SHP77 treated with DMSO at 0.1 percent for 48 hours (cell line): ENCODE measurements at regions not wholly inside any gene's neighbourhood (a gene's known extent, or its start where the extent isn't known, plus 50 kb on each side); places are given as distances from the start of the nearest gene placed in this dataset.
"Not testable (repeated sequence)": the region's sequence is repeated elsewhere in the genome, so short reads cannot be mapped to it uniquely, and the experiment has no call there.

Experiments used
- DNase-seq: peaks from one replicate; lab custom pipeline; 2025; lab: John Stamatoyannopoulos, UW

DNA sequence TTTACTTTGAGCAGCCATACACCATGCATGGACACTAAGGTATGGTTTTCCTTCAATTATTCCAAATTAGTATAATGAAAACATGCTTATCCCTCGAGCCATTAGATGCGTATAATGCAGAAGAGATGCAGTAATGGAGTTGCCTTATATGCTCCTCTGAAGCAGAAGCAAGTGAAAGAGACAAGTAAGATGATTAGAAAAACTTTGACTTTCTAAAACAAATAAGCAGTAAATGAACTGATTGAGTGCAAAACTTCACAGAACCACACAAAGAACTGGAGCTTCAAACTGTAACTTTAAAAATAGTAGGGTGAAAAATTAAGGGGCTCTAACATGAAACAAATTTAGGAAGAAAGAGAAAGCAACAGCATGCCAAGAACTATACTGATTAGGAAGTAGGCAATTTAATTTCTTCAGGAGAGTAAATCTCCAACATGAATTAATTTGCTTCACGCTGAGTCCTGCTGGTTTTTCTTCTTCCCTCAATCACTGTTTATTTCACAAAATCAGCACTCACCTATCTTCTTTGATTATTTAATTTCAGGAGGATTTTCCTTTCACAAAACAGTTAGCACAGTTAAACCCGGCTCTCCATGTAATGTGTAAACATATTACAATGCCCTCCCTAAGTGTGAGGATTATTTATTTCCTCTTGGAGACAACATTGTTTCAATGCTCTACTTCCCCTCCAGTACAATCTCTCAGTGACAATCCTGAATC lies 90.3 kb upstream of the PAM start:
- no peak for DNase-seq

DNA sequence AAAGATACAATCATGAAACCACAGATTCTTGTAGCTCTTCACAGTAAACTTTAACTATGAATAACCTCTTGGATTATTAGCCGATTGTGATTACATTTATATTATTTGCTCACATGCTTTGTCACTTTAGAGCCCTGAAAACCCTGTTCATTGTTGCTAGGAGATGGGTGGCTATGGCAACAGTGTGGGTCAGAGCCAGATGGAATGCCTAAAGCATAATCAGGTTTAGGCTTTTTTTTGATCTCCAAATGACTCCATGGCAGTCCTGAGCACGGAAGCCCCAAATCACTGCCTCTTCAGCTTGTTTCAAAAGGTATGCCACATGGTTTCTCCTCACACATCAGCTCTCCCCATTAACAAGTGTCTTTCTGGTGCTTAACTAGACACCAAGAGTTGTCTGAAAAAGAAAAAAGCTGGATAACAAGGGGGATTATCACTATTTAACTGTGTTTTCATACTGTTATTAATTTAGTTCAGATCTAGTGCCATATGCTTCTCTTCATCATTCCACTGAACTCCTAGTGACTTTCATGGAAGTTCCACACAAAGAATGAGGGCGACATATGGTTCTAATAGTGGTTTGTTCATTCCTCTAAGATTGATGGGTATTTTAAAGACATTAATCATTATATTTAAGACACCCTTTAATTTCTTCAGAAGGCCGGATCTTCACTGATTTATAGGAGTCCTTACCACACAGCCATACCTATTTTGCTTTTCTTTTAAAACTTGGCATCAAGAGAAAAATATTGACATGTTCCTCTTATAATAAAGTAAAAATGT lies 88.8 kb upstream of the PAM start:
- DNase-seq: no peak

DNA sequence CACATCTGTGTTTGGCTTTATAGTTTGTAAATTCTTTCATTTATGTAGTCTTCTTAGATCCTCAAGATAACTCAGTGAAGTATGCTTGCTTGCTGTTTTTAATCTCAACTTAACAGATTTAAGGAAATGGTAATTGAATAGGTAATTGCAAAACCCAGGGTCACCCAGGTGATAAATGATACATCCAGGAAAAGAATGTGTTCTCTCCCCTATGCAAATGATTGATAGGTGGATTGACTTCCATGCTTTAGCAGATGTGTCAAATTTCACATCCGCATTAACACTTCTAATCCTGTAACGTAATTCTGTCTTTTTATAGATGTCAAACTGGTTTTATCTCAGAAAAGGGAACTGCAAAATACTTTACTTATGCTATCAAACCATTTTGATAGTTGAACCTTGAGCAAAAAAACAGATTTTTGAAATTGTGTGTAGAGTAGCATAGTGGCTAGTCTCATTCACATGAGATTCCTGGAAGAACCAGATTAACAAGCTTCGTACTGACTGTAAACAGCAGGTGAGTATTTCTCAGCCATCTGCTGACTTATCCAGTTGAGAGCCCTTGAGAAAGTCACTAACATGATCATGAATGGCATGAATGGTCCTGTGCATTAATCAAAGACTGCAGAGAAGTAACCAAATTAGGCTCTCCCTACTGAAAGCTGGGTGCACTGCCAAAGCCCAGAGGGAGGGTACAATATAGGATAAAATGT lies 86.7 kb upstream of the PAM start:
- peak; percentile 78 for DNase-seq

DNA sequence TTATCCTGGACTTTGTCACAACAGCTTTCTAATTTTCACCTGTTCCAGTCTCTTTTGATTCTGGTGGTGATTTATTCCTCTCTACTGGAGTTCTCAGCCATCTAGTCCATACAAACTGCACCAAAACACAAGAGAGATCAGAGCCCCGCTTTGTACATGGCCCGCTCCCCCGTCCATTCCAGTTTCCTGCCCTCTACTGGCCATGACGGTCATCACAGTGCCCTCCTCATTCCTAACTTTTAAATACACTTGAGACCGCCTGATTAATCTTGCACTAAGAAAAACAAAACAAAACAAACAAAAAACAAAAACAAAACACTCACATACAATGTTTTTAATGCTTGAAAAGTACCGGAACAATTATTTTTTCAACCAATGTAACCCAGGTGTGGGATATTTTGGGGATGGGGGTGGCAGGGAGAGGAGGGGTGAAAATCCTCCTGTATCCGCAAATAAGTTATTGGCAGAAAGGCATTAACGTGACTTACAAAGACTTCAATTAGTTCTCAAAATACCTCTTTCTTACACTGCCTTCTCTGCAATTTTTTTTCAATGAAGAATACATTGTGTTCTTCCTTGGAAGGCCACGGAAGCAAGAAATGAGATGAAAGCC lies 84.8 kb upstream of the PAM start:
- no peak for DNase-seq

DNA sequence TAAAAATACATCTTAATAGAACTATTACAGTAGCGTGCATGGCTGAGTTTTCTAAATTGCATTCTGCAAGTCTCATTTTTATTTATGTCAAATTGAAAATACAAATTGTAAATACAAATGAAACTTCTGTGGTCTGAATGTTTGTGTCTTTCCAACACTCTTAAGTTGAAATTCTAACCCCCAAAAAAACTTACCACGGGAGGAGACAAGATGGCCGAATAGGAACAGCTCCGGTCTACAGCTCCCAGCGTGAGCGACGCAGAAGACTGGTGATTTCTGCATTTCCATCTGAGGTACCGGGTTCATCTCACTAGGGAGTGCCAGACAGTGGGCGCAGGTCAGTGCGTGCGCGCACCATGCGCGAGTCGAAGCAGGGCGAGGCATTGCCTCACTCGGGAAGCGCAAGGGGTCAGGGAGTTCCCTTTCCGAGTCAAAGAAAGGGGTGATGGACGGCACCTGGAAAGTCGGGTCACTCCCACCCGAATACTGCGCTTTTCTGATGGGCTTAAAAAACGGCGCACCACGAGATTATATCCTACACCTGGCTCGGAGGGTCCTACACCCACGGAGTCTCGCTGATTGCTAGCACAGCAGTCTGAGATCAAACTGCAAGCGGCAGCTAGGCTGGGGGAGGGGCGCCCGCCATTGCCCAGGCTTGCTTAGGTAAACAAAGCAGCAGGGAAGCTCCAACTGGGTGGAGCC lies 83.9 kb upstream of the PAM start:
- not testable (repeated sequence) for DNase-seq

DNA sequence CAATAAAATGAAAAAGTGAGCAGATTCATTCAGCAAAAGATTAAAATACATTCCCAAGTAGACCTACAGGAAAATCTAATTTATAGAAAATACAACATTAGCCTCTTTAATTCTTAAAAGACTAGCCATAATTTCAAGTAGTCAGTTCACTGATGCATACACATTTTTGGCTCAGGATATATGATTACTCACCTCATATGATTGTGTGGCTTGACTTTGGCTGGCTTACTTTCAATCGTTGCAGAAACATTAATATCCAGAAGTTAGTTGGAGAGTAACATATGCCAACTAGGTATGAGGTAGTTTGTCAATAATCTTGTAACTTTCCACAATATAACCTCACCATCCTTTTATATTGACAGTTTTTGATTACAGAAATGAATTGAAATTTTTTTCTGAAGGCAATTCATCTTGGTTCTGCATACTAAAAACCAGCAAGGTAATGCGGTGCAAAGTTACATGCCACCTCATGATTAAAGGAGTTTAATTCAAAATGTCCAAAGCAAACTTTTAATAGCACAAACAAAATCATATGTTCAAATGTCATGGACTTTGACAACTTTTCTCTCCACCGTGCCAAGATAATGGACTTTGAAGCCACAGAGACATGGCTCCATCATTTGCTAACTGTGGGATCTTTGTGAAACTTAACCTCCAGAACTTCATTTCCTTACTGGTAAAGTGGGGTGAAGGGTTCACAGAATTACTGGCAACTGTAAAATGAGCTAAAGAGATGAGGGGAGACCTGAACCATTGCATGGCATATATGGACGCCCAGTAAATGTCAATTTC lies 76.6 kb upstream of the PAM start:
- no peak for DNase-seq

DNA sequence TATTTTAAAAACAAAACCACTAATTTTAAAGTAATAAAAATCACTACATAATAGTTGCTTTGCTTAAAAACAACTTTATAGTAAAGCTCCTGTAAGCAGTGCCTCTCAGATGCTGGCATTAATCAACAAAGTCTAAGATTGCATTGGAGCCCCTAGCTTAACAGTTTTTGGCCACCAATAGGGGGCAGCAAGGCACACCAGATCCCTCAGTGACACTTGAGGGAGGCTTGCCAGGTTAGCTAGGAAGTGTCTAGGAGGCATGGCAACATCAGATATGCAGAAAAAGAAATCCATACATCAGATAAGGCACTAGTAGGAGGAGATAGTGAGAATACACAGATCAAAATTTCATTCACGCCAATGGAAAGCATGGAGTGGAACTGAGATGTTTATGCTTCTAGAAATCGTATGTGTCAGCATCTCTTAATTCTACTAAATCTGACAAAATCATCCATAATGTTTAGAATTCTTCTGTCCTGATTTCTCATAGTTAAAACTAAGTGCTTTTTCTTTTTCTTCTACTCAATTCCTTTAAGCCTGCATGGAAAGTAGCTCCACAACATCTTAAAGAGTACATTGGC lies 73.6 kb upstream of the PAM start:
- peak; percentile 59 for DNase-seq

DNA sequence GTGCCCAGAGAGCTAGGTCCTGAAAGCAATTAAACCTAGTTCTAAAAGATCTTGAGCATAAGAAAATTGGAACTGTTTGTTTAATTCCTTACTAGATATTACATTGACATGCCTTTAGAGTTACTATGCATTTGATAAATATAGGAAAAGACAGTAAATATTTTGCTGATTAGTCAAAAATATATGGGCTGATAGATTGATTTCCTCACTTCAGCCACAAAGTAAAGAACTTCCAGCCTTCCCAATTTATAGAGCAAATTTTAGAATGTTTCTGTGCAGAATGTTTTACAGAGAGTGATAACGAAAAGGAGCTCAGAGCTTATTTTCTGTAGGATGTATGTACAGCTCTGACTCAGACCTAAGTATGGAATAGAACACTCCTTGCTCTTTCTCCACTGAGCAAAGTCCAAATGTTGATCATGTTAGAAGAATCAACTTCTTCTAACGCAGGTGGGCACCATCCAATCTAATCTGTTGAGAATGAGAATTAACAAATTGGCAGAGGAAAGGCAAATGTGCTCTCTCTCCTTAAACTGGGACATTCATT lies 72.9 kb upstream of the PAM start:
- DNase-seq: no peak

DNA sequence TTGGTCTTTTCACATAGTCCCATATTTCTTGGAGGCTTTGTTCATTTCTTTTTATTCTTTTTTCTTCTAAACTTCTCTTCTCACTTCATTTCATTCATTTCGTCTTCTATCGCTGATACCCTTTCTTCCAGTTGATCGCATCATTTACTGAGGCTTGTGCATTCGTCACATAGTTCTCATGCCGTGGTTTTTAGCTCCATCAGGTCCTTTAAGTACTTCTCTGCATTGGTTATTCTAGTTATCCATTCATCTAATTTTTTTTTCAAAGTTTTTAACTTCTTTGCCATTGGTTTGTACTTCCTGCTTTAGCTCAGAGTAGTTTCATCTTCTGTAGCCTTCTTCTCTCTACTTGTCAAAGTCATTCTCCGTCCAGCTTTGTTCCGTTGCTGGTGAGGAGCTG lies 67.0 kb upstream of the PAM start:
- DNase-seq: not testable (repeated sequence)

DNA sequence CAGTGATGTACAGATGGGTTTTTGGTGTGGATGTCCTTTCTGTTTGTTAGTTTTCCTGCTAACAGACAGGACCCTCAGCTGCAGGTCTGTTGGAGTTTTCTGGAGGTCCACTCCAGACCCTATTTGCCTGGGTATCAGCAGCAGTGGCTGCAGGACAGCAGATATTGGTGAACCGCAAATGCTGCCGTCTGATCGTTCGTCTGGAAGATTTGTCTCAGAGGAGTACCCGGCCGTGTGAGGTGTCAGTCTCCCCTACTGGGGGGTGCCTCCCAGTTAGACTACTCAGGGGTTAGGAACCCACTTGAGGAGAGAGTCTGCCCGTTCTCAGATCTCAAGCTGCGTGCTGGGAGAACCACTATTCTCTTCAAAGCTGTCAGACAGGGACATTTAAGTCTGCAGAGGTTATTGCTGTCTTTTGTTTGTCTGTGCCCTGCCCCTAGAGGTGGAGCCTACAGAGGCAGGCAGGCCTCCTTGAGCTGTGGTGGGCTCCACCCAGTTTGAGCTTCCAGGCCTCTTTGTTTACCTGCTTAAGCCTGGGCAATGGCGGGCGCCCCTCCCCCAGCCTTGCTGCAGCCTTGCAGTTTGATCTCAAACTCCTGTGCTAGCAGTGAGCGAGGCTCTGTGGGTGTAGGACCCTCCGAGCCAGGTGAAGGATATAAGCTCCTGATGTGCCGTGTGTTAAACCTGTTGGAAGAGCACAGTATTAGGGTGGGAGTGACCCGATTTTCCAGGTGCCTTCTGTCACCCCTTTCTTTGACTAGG lies 66.3 kb upstream of the PAM start:
- not testable (repeated sequence) for DNase-seq

DNA sequence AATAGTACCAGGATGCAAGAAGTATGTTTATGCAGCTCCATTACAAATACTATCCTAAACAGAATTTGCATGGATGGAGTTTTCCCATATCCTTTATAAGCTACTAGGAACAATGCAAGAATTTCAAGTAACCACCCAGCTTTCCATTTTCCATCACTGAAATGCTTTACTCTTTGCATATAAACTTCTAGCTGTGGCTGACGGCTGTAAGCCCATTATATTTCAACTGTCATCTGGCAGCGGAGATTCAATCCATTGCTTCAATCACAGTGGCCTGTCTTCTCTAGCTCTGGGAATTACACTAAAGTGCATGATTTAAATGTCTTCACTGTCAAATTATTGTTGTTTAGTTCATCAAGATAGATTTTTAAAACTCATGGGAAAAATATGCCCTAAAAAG lies 64.2 kb upstream of the PAM start:
- DNase-seq: no peak

DNA sequence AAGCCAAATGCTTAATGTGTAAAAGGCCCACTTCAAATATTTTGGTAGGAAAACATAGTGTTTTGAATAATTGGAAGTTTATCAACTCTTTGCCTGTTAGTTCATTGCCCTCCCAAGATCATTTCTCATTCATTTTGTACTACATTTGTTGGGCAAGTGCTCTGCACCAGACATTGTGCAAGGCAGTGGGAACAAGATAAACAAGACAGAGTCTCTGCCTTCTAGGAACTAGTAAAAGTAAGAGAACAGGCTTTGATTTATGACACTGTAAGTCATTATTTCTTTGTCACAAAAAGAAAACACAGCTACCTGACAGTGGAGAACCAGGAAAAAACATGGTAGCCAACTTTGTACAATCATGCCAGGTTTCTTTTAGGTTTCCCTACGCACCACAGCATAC lies 63.7 kb upstream of the PAM start:
- no peak for DNase-seq

DNA sequence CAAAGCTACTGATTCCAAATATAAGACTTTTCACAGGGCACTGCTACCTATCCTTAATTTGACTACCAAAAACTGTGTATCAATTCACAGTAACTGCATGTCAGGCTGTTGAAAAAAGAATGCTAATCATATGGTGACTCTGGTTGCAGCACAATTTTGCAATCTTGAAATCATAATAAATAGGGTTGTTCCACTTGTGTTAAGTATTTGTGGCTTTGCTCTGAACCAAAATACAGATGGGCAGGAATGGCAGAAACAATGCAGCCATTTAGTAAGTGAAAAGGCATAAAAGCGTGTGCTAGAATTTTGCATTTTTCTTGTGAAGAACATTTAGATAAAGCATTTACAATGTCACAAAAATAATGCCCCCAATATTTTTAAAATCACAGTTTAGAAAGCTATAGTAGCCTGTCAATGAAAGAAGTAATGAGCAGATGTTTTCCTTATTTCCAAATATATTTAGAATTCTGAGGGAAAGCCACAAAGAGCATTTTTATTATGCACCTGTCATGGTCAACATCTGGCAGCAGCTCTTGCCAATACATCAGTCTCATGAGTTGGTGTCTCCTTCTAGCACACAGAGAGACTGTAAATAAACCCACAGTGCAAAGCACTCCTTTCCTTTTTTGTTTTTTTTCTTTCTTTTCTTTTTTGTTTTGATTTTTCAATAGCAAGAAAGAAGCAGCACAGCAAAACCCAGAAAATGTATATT lies 54.8 kb upstream of the PAM start:
- DNase-seq: no peak

DNA sequence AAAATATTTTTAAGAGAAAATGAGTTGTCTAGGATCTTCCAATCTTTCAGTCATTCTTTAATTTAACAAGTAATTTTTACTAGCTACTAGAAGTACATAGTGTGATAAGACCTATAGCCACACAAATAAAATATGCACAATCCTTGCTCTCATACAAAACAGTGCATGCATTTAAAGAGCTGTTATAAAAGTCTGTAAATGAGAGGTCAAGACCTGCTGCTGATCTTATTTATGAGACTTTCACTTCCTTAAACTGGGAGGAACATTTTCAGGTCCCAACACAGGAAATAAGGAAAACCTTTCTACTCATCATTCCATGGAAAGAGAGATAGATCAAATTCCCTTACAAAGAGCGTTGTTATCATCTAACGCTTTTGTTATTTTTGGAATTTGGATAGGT lies 54.2 kb upstream of the PAM start:
- DNase-seq: no peak

DNA sequence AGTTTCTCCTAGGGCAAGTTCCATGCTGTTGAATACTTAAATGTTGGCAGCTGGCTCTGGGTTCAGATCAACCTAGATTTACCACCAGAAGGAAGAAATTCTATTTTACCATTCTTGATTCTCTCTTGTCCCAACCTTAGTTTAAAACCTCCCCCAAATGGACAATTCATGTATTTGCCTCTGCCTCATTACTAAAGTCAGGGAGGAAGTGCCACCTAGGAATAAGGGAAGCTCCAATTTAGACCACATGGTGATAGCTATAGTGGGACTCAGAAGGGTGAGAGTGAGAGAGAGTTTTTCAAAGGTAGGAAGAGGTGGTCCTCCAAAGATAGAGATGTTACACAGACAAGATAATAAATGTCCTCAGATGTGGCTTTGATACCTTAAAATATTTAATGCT lies 53.4 kb upstream of the PAM start:
- no peak for DNase-seq
